Kidney epithelial cell (primary cell): ENCODE measurements at regions not wholly inside any gene's neighbourhood (a gene's known extent, or its start where the extent isn't known, plus 50 kb on each side); places are given as distances from the start of the nearest gene placed in this dataset.
"Not testable (repeated sequence)": the region's sequence is repeated elsewhere in the genome, so short reads cannot be mapped to it uniquely, and the experiment has no call there.

Experiments
- DNase-seq: peaks from one replicate; pipeline ENCODE4 v3.0.0-alpha.2; 2010; ENCODE audit warnings: low read depth
- H3K27me3 ChIP-seq: 2 replicates; pipeline ENCODE4 v1.6.0; 2011; ENCODE audit warnings: low read length; ENCODE audit not compliant: control insufficient read depth, insufficient read depth
- H3K36me3 ChIP-seq: 2 replicates; pipeline ENCODE4 v1.5.1; 2011; ENCODE audit warnings: low read length; ENCODE audit not compliant: control insufficient read depth, insufficient read depth
- H3K4me3 ChIP-seq: 2 replicates; pipeline ENCODE4 v1.5.1; 2011; ENCODE audit warnings: low read depth, mild to moderate bottlenecking, control low read depth, low read length
- TF ChIP-seq, protein P1 (sequence below): IDR thresholded peaks from 2 replicates; pipeline ENCODE4 v1.5.1; 2011; ENCODE audit warnings: mild to moderate bottlenecking, moderate library complexity, low read length, control low read depth, inconsistent platforms; ENCODE audit not compliant: insufficient read depth, poor library complexity, severe bottlenecking

DNA sequence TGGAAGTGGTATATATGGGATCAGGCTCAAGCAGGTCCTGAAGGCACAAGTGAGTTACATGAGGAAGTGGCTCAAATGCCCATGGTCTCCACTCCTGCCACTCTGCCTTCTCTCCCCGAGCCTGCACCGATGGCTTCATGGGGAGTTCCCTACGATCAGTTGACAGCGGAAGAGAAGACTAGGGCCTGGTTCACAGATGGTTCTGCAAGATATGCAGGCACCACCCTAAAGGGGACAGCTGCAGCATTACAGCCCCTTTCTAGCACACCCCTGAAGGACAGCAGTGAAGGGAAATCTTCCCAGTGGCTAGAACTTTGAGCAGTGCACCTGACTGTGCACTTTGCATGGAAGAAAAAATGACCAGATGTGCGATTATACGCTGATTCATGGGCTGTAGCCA is 95.3 kb downstream of the HOXA1 start:
- H3K36me3 ChIP-seq = no peaks in the 10 kb centered on the region
- TF ChIP-seq, protein P1, sequence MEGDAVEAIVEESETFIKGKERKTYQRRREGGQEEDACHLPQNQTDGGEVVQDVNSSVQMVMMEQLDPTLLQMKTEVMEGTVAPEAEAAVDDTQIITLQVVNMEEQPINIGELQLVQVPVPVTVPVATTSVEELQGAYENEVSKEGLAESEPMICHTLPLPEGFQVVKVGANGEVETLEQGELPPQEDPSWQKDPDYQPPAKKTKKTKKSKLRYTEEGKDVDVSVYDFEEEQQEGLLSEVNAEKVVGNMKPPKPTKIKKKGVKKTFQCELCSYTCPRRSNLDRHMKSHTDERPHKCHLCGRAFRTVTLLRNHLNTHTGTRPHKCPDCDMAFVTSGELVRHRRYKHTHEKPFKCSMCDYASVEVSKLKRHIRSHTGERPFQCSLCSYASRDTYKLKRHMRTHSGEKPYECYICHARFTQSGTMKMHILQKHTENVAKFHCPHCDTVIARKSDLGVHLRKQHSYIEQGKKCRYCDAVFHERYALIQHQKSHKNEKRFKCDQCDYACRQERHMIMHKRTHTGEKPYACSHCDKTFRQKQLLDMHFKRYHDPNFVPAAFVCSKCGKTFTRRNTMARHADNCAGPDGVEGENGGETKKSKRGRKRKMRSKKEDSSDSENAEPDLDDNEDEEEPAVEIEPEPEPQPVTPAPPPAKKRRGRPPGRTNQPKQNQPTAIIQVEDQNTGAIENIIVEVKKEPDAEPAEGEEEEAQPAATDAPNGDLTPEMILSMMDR = no peak
- H3K4me3 ChIP-seq = no peak overlapping the region
- no peak for DNase-seq
- H3K27me3 ChIP-seq = no peaks in the 10 kb centered on the region

- DNase-seq, H3K4me3 ChIP-seq, H3K27me3 ChIP-seq, H3K36me3 ChIP-seq: not testable (repeated sequence)
Measured at GRCh38 chr7:26998284-26998683, 97.5 kb downstream of the HOXA1 start.

- TF ChIP-seq, protein P1 = no peak
- H3K27me3 ChIP-seq = no peaks in the 10 kb centered on the region
- H3K36me3 ChIP-seq = no peaks in the 10 kb centered on the region
- no peak for DNase-seq
- no peak overlapping the region for H3K4me3 ChIP-seq
Measured at GRCh38 chr7:26995666-26996065, 100.1 kb downstream of the HOXA1 start.

- TF ChIP-seq, protein P1 = no peak
- no peaks in the 10 kb centered on the region for H3K36me3 ChIP-seq
- DNase-seq = no peak
- H3K27me3 ChIP-seq = no peaks in the 10 kb centered on the region
- no peak overlapping the region for H3K4me3 ChIP-seq
Measured at GRCh38 chr7:26993816-26994810, 101.7 kb downstream of the HOXA1 start.

- Histone ChIP-seq H3K36me3 (no peaks in the 10 kb centered on the region), H3K27me3 (no peaks in the 10 kb centered on the region), H3K4me3 (no peak overlapping the region)
- TF ChIP-seq, protein P1 = no peak
- no peak for DNase-seq
Measured at GRCh38 chr7:26992670-26993069, 103.1 kb downstream of the HOXA1 start.

DNA sequence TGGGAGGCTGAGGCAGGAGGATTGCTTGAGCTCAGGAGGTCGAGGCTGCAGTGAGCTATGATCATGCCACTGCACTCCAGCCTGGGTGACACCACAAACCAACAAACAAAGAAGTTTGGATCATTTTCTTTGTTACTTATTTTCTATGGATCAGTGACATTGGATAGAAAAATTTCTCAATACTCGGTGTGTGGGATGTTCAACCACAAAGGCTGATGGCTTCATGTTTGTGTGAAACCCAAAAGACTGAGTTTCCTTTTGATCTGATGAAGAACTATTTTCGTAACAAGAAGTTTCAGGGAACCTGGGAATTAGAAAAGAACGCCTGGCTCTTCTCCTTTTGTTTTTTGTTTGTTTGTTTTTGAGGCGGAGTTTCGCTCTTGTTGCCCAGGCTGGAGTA is 104.0 kb downstream of the HOXA1 start:
- Histone ChIP-seq H3K4me3 (no peak overlapping the region), H3K36me3 (no peaks in the 10 kb centered on the region), H3K27me3 (no peaks in the 10 kb centered on the region)
- no peak for DNase-seq
- TF ChIP-seq, protein P1 = no peak
